Thymus (tissue), 11 donors: ENCODE measurements at regions not wholly inside any gene's neighbourhood (a gene's known extent, or its start where the extent isn't known, plus 50 kb on each side); places are given as distances from the start of the nearest gene placed in this dataset.

Experiments used
- DNase-seq, 9 donors: peaks; one replicate each; pipeline ENCODE4 v3.0.0-alpha.2; 2013; ENCODE audit warnings: low spot score in 9 of 9, low read depth in 6 of 9, missing footprints in 1 of 9
- H3K27ac ChIP-seq, 2 donors: one replicate each; pipeline ENCODE4 v1.5.1; 2013; ENCODE audit warnings: control low read depth in 1 of 2, low read depth in 1 of 2, low read length in 1 of 2, mild to moderate bottlenecking in 1 of 2, moderate library complexity in 1 of 2
- H3K27me3 ChIP-seq, 2 donors: one replicate each; pipeline ENCODE4 v1.5.1; 2013; ENCODE audit warnings: low read length in 1 of 2; ENCODE audit not compliant: control insufficient read depth in 2 of 2, insufficient read depth in 1 of 2
- H3K36me3 ChIP-seq, 2 donors: one replicate each; pipeline ENCODE4 v1.5.1; 2013; ENCODE audit warnings: low read length in 1 of 2, mild to moderate bottlenecking in 1 of 2, moderate library complexity in 1 of 2; ENCODE audit not compliant: control insufficient read depth in 2 of 2, insufficient read depth in 2 of 2
- H3K4me1 ChIP-seq, 2 donors: one replicate each; pipeline ENCODE4 v1.5.1; 2013; ENCODE audit warnings: low read length in 2 of 2; ENCODE audit not compliant: control insufficient read depth in 2 of 2, insufficient read depth in 2 of 2
- H3K4me3 ChIP-seq, 2 donors: one replicate each; pipeline ENCODE4 v1.5.1; 2013; ENCODE audit warnings: low read length in 2 of 2, control low read depth in 1 of 2, mild to moderate bottlenecking in 1 of 2
- H3K9me3 ChIP-seq, 2 donors: one replicate each; pipeline ENCODE4 v1.5.1; 2013; ENCODE audit warnings: low read length in 1 of 2, mild to moderate bottlenecking in 1 of 2; ENCODE audit not compliant: control insufficient read depth in 2 of 2, insufficient read depth in 1 of 2
- WGBS: extraction: QIAGEN DNeasy Blood & Tissue Kit; methylation state at CpG from one replicate; pipeline ENCODE4 v1.1.7; 2013; 5-methylcytosine and 5-hydroxymethylcytosine counted together
- donor health status: healthy.

DNA sequence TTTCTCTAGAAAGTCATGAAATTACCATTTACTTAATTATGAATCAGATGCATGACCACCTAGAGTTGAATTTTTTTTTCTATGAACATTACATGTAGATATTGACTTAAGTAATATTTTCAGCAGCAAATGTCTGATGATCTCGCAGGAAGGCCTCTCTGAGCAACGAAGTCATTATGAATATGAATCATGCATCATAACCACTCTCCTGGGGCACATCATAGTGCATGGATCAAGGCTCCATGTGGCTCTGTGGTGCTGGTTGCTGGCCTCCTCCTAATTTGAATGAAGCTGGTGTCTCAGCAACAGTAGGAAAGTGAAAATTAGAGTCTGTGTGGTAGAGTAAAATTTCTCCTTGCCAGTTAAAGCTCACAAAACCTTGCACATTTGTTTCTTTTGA lies 121.4 kb upstream of the INHBA start:
- no peaks in the 10 kb centered on the region for H3K4me1 ChIP-seq
- H3K27ac ChIP-seq, result no peak overlapping the region
- no peaks in the 10 kb centered on the region for H3K27me3 ChIP-seq
- H3K36me3 ChIP-seq, result no peaks in the 10 kb centered on the region
- no peak overlapping the region for H3K4me3 ChIP-seq
- WGBS, result 87% methylated on average over 2 of the region's 2 CpGs
- no peaks in the 10 kb centered on the region for H3K9me3 ChIP-seq
- DNase-seq, result no peak

DNA sequence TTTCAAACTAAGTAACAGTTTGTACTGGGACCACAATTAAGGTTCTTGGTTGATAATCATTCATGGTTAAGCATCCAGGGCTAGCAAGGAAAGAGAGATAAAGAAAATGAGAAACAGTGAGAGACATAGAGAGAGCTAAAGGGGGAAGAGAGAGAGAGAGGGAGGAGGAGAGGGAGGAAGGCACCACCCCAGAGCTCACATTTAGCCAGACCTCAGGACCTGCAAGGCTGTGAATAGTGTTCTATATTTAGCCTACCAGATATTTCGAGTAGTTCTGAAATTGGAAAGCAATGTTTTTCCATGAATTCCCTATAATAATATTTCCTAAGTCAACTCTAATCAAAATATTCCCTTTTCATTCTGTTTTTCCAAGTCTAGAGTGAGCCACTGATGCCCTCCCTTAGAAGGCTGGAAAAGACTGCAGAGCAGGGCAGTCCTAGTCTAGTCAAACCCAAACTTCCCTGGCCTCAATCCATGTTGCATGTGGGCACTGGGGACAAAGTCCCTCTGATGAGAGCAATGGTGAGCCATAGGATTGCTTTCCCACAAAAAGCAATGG lies 119.4 kb upstream of the INHBA start:
- Histone ChIP-seq H3K4me3 (no peak overlapping the region), H3K9me3 (no peaks in the 10 kb centered on the region), H3K4me1 (no peaks in the 10 kb centered on the region), H3K27me3 (no peaks in the 10 kb centered on the region), H3K27ac (no peak overlapping the region), H3K36me3 (no peaks in the 10 kb centered on the region)
- DNase-seq, result no peak
- WGBS, result 70% methylated on average over 1 of the region's 1 CpG

DNA sequence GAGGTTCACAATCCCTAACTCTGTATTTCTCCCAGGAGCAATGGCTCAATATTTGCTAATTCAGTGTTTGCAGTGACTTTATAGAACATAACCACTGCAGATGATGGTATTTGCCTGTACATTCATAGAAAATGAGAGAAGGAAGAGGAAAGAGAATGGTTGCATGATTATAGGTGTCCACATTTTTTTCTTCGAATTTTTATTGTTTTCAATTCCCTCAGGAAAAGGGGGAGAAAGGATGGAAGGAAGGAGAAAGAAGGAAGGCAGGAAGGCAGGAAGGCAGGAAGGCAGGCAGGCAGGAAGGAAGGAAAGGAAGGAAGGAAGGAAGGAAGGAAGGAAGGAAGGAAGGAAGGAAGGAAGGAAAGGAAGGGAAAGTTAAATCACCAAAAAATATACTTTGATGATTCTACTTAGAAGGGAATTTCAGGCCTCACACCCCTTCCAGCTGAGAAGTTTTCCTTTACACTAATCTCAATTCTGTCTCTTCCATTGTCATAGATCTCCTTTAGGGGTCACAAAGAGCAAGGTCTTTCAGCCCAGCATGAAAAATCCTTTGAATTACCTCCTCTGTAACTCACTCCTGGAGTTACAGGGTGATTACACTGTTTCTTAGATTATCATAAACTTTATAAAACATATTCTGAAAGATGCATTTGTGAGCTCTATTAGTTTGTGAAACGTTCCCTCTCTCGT lies 118.8 kb upstream of the INHBA start:
- Histone ChIP-seq H3K9me3 (no peaks in the 10 kb centered on the region), H3K36me3 (no peaks in the 10 kb centered on the region), H3K4me3 (no peak overlapping the region), H3K4me1 (no peaks in the 10 kb centered on the region), H3K27me3 (no peaks in the 10 kb centered on the region), H3K27ac (no peak overlapping the region)
- 90% methylated on average over 3 of the region's 3 CpGs for WGBS
- no peak for DNase-seq

DNA sequence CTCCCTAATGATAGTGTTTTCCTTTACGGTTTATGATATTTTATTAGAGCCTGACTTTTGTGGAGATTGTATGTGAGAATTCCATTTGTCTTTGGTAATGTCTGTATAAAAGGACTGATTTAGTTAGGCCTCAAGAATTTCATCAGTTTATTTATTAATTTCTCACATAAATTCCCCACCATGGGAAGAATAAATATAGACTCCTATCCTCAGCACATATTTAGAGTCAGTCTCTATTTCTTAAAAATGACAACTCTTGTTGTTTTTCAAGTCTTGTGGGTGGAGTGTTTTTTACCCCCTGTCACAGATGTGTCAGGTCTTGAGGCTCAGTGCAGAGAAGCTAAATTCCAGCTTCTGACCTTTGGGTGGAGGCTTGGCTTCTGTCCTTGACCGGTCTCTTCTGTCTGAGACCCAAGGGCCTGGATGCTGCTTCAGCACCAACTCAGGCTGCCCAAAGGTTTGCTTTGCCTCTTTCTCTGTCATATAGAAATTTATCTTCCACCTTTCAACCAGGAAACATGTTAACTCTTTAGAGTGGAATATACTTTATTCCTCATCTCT lies 117.3 kb upstream of the INHBA start:
- no peak for DNase-seq
- no peaks in the 10 kb centered on the region for H3K27me3 ChIP-seq
- peaks cover 0 to 6% of the 10 kb centered on the region in 2 donors for H3K4me1 ChIP-seq
- H3K27ac ChIP-seq, result no peak overlapping the region
- H3K9me3 ChIP-seq, result no peaks in the 10 kb centered on the region
- no peaks in the 10 kb centered on the region for H3K36me3 ChIP-seq
- no peak overlapping the region for H3K4me3 ChIP-seq
- 98% methylated on average over 2 of the region's 2 CpGs for WGBS

DNA sequence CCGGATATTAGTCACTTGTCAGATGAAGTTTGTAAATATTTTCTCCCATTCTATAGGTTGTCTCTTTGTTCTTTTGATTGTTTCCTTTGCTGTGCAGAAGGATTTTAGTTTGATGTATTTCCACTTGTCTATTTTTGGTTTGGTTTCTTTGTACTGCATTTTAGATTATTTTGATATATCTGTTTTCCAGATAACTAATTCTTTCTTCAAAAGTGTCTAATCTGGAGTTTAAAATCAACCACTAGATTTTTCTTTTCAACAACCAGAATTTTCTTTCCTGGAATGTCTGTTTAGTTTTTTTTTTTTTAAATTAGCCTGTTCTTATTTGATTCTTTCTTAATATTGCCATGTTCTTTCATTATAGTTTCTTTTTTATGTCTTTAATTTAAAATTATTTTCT lies 116.8 kb upstream of the INHBA start:
- DNase-seq, result no peak
- WGBS, result 94% methylated on average over 1 of the region's 1 CpG
- no peaks in the 10 kb centered on the region for H3K27me3 ChIP-seq
- H3K36me3 ChIP-seq, result no peaks in the 10 kb centered on the region
- peaks cover 0 to 6% of the 10 kb centered on the region in 2 donors for H3K4me1 ChIP-seq
- no peak overlapping the region for H3K27ac ChIP-seq
- no peaks in the 10 kb centered on the region for H3K9me3 ChIP-seq
- H3K4me3 ChIP-seq, result no peak overlapping the region

DNA sequence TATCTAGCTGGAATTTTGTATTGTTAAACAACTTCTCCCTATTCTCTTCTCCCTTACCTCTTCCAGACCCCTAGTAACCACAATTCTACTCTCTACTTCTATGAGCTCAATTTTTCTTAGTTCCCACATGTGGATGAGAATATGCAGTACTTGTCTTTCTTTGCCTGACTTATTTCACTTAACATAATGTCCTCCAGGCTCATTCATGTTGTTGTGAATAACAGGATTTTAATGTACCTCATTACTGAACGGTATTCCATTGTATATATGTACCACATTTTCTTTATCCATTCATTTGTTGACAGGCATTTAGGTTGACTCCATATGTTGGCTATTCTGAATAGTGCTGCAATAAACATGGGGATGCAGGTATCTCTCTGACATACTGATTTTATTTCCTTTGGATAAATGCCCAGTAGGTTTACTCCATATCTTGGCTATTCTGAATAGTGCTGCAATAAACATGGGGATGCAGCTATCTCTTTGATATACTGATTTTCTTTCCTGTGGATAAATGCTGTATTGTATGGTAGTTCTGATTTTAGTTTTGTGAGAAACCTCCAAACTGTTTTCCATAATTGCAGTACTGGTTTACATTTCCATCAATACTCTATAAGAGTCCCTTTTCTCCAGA lies 116.0 kb upstream of the INHBA start:
- no peak for DNase-seq
- no peak overlapping the region for H3K27ac ChIP-seq
- H3K9me3 ChIP-seq, result no peaks in the 10 kb centered on the region
- no peak overlapping the region for H3K4me3 ChIP-seq
- H3K27me3 ChIP-seq, result no peaks in the 10 kb centered on the region
- WGBS, result 85% methylated on average over 1 of the region's 1 CpG
- H3K4me1 ChIP-seq, result peaks cover 0 to 6% of the 10 kb centered on the region in 2 donors
- H3K36me3 ChIP-seq, result no peaks in the 10 kb centered on the region

DNA sequence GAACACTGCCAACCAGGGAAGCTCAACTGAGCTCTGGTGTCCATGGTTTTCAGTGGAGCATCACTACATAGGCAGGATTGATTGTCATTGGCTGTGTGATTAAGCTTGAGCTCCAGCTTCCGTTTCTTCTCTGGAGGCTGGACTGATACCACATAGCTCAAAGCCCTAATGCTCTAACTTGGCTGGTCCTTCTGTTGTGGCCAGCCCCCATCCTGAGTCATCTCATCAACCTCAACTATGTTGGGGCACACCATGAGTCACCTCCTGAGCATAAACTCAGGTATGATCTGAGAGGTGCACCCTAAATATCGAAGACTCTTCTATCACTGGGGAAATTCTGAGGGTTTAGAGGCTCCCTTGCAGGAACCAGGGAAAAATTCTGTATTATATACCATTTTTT lies 114.5 kb upstream of the INHBA start:
- peaks cover 0 to 6% of the 10 kb centered on the region in 2 donors for H3K4me1 ChIP-seq
- 81% methylated on average over 2 of the region's 2 CpGs for WGBS
- no peaks in the 10 kb centered on the region for H3K36me3 ChIP-seq
- H3K9me3 ChIP-seq, result no peaks in the 10 kb centered on the region
- no peak for DNase-seq
- H3K27ac ChIP-seq, result no peak overlapping the region
- H3K4me3 ChIP-seq, result no peak overlapping the region
- no peaks in the 10 kb centered on the region for H3K27me3 ChIP-seq

DNA sequence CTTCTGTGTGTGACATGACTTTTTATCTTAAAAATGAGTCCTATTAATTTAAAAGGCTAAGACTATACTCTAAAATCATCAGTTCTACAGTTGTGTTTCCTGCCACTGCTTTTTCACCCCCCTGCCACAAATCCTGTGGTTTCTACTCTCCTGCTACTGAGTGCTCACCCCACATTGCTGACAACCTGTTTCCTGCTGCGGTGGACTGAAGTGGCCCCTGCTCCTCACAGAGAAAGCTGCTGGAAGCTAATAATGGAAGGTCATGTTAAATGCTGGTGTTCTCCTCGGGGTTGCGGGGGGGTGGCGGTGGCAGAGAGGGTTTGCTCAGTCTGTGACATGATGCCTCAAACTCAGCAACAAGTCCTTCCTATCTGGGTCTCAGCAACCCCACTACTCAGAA lies 113.2 kb upstream of the INHBA start:
- no peaks in the 10 kb centered on the region for H3K9me3 ChIP-seq
- no peak overlapping the region for H3K27ac ChIP-seq
- DNase-seq, result peak in 3 of 9 donors; percentile 2 to 25 (median 4)
- no peak overlapping the region for H3K4me3 ChIP-seq
- H3K36me3 ChIP-seq, result no peaks in the 10 kb centered on the region
- no peaks in the 10 kb centered on the region for H3K27me3 ChIP-seq
- H3K4me1 ChIP-seq, result peaks cover 0 to 6% of the 10 kb centered on the region in 2 donors
- 11% methylated on average over 4 of the region's 4 CpGs for WGBS

DNA sequence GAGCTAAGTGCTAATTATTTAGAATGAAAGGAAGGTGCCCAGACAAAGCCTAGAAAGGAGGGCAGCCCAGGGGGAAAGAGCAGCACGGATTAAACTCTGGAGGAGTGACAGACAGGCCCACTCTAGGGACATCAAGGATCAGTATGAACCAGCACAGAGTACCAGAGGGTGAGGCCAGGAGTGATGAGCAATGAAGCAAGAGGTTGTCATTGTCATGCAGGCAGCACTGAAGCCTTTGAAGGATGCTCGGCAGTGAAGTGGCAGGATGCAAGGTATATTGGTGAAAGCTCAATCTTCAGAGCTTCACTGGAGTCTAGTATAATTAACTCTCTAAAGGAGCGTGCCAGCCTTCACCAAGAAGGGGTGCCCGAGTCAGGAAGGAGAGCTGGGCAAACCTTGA lies 112.0 kb upstream of the INHBA start:
- no peak for DNase-seq
- H3K27me3 ChIP-seq, result no peaks in the 10 kb centered on the region
- H3K4me3 ChIP-seq, result no peak overlapping the region
- peaks cover 0 to 4% of the 10 kb centered on the region in 2 donors for H3K9me3 ChIP-seq
- WGBS, result 91% methylated on average over 4 of the region's 4 CpGs
- H3K36me3 ChIP-seq, result no peaks in the 10 kb centered on the region
- no peak overlapping the region for H3K27ac ChIP-seq
- peaks cover 0 to 6% of the 10 kb centered on the region in 2 donors for H3K4me1 ChIP-seq
